BJ (cell line): ENCODE measurements at regions not wholly inside any gene's neighbourhood (a gene's known extent, or its start where the extent isn't known, plus 50 kb on each side); places are given as distances from the start of the nearest gene placed in this dataset.

Experiments
- CTCF ChIA-PET: fragments of 350-600 bp; formaldehyde crosslinking; extraction: SDS; loops from one replicate; lab custom pipeline; 2021; ENCODE audit warnings: antibody characterized with exemption, inconsistent platforms; lab: Yijun Ruan, JAX
- POLR2A ChIA-PET: fragments of 300-600 bp; sonication (Branson Sonifier 250); formaldehyde crosslinking; extraction: SDS; loops from one replicate; lab custom pipeline; 2021; ENCODE audit warnings: antibody characterized with exemption; lab: Charles Lee
- DNase-seq: peaks from one replicate; pipeline ENCODE4 v3.0.0-alpha.2; 2011; ENCODE audit warnings: low read depth
- H3K27me3 ChIP-seq: 2 replicates; pipeline ENCODE4 v1.6.0; 2011; ENCODE audit warnings: low read length; ENCODE audit not compliant: control insufficient read depth, insufficient read depth
- H3K36me3 ChIP-seq: 2 replicates; pipeline ENCODE4 v1.5.1; 2011; ENCODE audit warnings: low read length; ENCODE audit not compliant: control insufficient read depth, insufficient read depth
- H3K4me3 ChIP-seq: 2 replicates; pipeline ENCODE4 v1.5.1; 2011; ENCODE audit warnings: low read depth, mild to moderate bottlenecking, control low read depth, low read length
- CTCF ChIP-seq: IDR thresholded peaks from 2 replicates; pipeline ENCODE4 v1.5.1; 2011; ENCODE audit warnings: low read depth, mild to moderate bottlenecking, control low read depth, inconsistent platforms, low read length, moderate library complexity; ENCODE audit not compliant: insufficient read depth

GRCh38 chr15:97012986-97013385, 682.5 kb downstream of the NR2F2 start:
- no peaks in the 10 kb centered on the region for H3K36me3 ChIP-seq
- H3K4me3 ChIP-seq = no peak overlapping the region
- no peak for DNase-seq
- no peak for TF ChIP-seq CTCF
- no peaks in the 10 kb centered on the region for H3K27me3 ChIP-seq
- ChIA-PET POLR2A (no interaction called here), CTCF (no interaction called here)

- POLR2A ChIA-PET = no interaction called here
- no peak for DNase-seq
- no peak for TF ChIP-seq CTCF
- Histone ChIP-seq H3K27me3 (no peaks in the 10 kb centered on the region), H3K36me3 (no peaks in the 10 kb centered on the region), H3K4me3 (no peak overlapping the region)
- CTCF ChIA-PET = no interaction called here
These were observed 683.0 kb downstream of the NR2F2 start for GRCh38 chr15:97013491-97013890.

- no peak for TF ChIP-seq CTCF
- POLR2A ChIA-PET = no interaction called here
- H3K36me3 ChIP-seq = no peaks in the 10 kb centered on the region
- no peak for DNase-seq
- no peaks in the 10 kb centered on the region for H3K27me3 ChIP-seq
- H3K4me3 ChIP-seq = no peak overlapping the region
- CTCF ChIA-PET = no interaction called here
These were observed 683.5 kb downstream of the NR2F2 start for GRCh38 chr15:97014001-97014400.

- no peaks in the 10 kb centered on the region for H3K27me3 ChIP-seq
- POLR2A ChIA-PET = no interaction called here
- TF ChIP-seq CTCF = no peak
- CTCF ChIA-PET = no interaction called here
- H3K4me3 ChIP-seq = no peak overlapping the region
- DNase-seq = no peak
- H3K36me3 ChIP-seq = no peaks in the 10 kb centered on the region
These were observed 693.0 kb downstream of the NR2F2 start for GRCh38 chr15:97023488-97023844.

- Histone ChIP-seq H3K27me3 (no peaks in the 10 kb centered on the region), H3K4me3 (no peak overlapping the region), H3K36me3 (no peaks in the 10 kb centered on the region)
- no peak for DNase-seq
- TF ChIP-seq CTCF = no peak
- POLR2A ChIA-PET = no interaction called here
- CTCF ChIA-PET = no interaction called here
These were observed 696.3 kb downstream of the NR2F2 start for GRCh38 chr15:97026781-97027180.
